DOHH2 (cell line): ENCODE measurements at regions not wholly inside any gene's neighbourhood (a gene's known extent, or its start where the extent isn't known, plus 50 kb on each side); places are given as distances from the start of the nearest gene placed in this dataset.

ENCODE experiments used
- EZH2phosphoT487 ChIP-seq: fragments of 200-600 bp; sonication (generic); IDR thresholded peaks from 2 replicates; pipeline ENCODE4 v1.6.1; 2017; ENCODE audit warnings: borderline replicate concordance, mild to moderate bottlenecking, antibody characterized with exemption, low read length, moderate library complexity, mixed read lengths
- TF ChIP-seq, protein P1 (sequence below): fragments of 200-600 bp; sonication (generic); IDR thresholded peaks from one replicate; pipeline ENCODE4 v1.5.1; 2014; ENCODE audit warnings: antibody characterized with exemption, mild to moderate bottlenecking, low read depth, low read length; ENCODE audit not compliant: poor library complexity, severe bottlenecking

DNA sequence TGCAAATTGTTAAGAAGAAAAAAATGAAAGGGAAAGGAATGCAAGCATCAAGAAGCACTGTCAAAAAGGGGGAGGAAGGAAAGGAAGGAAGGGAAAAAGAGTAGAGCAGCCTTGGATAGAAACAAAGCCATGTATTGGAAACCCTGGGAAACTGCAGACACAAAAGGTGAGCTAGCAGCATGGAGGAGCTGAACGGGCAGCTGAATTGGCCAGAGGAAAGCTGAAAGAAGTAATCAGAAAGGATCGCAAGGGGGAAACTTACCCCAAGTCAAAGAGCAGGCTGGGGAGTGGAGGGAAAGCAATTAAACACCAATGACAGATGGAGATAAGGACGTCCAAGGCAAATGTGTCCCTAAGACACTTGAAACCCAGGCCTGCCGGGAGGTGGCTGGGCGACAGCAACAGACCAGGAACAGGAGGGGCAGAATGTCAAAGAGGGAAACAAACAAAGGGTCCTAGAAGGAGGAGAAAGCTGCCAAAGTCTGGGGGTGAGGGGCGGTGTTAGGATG, 93.8 kb upstream of the SVIL start:
- TF ChIP-seq, protein P1, sequence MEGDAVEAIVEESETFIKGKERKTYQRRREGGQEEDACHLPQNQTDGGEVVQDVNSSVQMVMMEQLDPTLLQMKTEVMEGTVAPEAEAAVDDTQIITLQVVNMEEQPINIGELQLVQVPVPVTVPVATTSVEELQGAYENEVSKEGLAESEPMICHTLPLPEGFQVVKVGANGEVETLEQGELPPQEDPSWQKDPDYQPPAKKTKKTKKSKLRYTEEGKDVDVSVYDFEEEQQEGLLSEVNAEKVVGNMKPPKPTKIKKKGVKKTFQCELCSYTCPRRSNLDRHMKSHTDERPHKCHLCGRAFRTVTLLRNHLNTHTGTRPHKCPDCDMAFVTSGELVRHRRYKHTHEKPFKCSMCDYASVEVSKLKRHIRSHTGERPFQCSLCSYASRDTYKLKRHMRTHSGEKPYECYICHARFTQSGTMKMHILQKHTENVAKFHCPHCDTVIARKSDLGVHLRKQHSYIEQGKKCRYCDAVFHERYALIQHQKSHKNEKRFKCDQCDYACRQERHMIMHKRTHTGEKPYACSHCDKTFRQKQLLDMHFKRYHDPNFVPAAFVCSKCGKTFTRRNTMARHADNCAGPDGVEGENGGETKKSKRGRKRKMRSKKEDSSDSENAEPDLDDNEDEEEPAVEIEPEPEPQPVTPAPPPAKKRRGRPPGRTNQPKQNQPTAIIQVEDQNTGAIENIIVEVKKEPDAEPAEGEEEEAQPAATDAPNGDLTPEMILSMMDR, result no peak
- TF ChIP-seq EZH2phosphoT487, result no peak
